Ascending aorta (tissue), 2 donors: ENCODE measurements at regions not wholly inside any gene's neighbourhood (a gene's known extent, or its start where the extent isn't known, plus 50 kb on each side); places are given as distances from the start of the nearest gene placed in this dataset.

Experiments
- DNase-seq, 2 donors: peaks; one replicate each; pipeline ENCODE4 v3.0.0-alpha.2; 2019; ENCODE audit warnings: low spot score in 2 of 2
- H3K27ac ChIP-seq, 2 donors: fragments of 200-600 bp; sonication (generic); one replicate each; pipeline ENCODE4 v1.5.1; 2016 to 2017; ENCODE audit warnings: mild to moderate bottlenecking in 1 of 2
- H3K27me3 ChIP-seq: fragments of 200-600 bp; sonication (generic); one replicate; pipeline ENCODE4 v1.5.1; 2017
- H3K36me3 ChIP-seq, 2 donors: fragments of 200-600 bp; sonication (generic); one replicate each; pipeline ENCODE4 v1.5.1; 2016
- H3K4me1 ChIP-seq, 2 donors: fragments of 200-600 bp; sonication (generic); one replicate each; pipeline ENCODE4 v1.5.1; 2016 to 2017; ENCODE audit warnings: mild to moderate bottlenecking in 1 of 2
- H3K4me3 ChIP-seq, 2 donors: fragments of 200-600 bp; sonication (generic); one replicate each; pipeline ENCODE4 v1.5.1; 2016 to 2017; ENCODE audit warnings: mild to moderate bottlenecking in 1 of 2
- H3K9me3 ChIP-seq, 2 donors: fragments of 200-600 bp; sonication (generic); one replicate each; pipeline ENCODE4 v1.5.1; 2016
- intact Hi-C: fragments of 100-400 bp; cut with DNase I; formaldehyde crosslinking; loops from one replicate; pipeline ENCODE4 v1.15.1; 2023
- TF ChIP-seq, protein P1 (sequence below), 3 experiments: fragments of 200-600 bp in 2 of 3; fragments of 450-650 bp in 1 of 3; sonication (generic) in 2 of 3; IDR thresholded peaks; one replicate each; pipeline ENCODE4 v1.5.1; 2016 to 2019; ENCODE audit warnings: antibody characterized with exemption in 3 of 3, mild to moderate bottlenecking in 1 of 3, moderate library complexity in 1 of 3

DNA sequence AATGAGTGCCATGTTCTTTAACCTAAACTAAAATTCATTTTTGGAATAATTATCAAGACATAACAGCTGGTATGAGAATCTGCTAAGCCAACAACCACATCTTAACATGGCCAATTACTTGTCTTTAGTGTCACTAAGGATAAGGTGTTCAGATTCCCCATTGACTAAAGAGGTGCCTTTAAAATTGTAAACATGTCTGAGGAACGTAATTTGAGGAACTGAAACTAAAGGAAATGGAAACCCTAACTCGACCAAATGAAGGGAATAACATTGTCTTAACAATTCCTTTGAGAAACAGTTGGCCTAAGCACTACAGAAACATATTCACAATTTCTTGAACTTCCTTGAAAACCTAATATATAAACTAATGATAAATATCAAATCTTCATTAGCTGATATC, 355.4 kb upstream of the GULP1 start:
- H3K4me1 ChIP-seq: no peaks in the 10 kb centered on the region
- intact Hi-C loops: no loop called here
- no peaks in the 10 kb centered on the region for H3K36me3 ChIP-seq
- H3K9me3 ChIP-seq: no peaks in the 10 kb centered on the region
- no peak overlapping the region for H3K27ac ChIP-seq
- H3K4me3 ChIP-seq: no peak overlapping the region
- H3K27me3 ChIP-seq: no peaks in the 10 kb centered on the region
- TF ChIP-seq, protein P1, sequence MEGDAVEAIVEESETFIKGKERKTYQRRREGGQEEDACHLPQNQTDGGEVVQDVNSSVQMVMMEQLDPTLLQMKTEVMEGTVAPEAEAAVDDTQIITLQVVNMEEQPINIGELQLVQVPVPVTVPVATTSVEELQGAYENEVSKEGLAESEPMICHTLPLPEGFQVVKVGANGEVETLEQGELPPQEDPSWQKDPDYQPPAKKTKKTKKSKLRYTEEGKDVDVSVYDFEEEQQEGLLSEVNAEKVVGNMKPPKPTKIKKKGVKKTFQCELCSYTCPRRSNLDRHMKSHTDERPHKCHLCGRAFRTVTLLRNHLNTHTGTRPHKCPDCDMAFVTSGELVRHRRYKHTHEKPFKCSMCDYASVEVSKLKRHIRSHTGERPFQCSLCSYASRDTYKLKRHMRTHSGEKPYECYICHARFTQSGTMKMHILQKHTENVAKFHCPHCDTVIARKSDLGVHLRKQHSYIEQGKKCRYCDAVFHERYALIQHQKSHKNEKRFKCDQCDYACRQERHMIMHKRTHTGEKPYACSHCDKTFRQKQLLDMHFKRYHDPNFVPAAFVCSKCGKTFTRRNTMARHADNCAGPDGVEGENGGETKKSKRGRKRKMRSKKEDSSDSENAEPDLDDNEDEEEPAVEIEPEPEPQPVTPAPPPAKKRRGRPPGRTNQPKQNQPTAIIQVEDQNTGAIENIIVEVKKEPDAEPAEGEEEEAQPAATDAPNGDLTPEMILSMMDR (IDR thresholded peaks at IDR 0.05): no peak
- no peak for DNase-seq

DNA sequence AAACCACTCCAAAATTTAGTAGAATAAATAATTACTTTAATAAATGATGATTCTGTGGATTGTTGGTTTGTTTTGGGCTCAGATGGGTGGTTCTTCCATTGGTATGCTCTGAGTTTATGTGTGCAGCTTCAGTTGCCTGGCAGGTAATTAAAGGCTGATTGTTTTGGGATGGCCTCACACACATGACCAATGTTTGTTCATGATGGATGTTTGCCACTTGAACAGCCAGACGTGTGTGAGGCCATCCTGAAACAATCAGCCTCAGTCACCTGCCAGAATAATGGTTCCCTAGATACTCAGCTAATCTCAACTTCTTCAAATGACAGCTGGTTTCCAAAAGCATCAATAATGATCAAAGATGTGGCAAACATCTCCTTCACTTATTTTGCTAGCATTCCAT, 352.5 kb upstream of the GULP1 start:
- Histone ChIP-seq H3K27me3 (no peaks in the 10 kb centered on the region), H3K4me3 (no peak overlapping the region), H3K4me1 (no peaks in the 10 kb centered on the region), H3K9me3 (no peaks in the 10 kb centered on the region), H3K27ac (no peak overlapping the region), H3K36me3 (no peaks in the 10 kb centered on the region)
- DNase-seq: no peak
- intact Hi-C loops: no loop called here
- TF ChIP-seq, protein P1 (IDR thresholded peaks at IDR 0.05): no peak

DNA sequence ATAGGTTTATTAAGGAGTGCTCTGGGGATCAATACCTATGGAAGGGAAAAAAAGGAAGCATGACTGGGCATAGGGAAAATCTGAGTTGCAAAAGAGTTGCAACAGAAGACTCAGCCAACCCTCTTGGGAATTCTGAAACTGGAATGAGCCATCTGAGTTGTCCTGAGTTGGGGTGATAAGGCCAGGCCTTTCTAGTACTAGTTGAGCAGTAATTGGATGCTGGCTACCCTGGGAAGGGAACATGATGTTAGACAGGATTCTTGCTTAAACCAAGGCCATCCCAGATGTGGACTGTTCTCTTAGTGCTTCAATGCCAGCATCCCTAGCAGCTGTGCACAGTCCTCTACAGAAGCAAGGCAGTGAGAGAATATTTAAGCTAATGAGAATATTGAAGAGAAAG, 348.8 kb upstream of the GULP1 start:
- intact Hi-C loops: no loop called here
- Histone ChIP-seq H3K4me3 (no peak overlapping the region), H3K36me3 (no peaks in the 10 kb centered on the region), H3K9me3 (no peaks in the 10 kb centered on the region), H3K27ac (no peak overlapping the region), H3K4me1 (no peaks in the 10 kb centered on the region), H3K27me3 (no peaks in the 10 kb centered on the region)
- TF ChIP-seq, protein P1 (IDR thresholded peaks at IDR 0.05): no peak
- DNase-seq: no peak

DNA sequence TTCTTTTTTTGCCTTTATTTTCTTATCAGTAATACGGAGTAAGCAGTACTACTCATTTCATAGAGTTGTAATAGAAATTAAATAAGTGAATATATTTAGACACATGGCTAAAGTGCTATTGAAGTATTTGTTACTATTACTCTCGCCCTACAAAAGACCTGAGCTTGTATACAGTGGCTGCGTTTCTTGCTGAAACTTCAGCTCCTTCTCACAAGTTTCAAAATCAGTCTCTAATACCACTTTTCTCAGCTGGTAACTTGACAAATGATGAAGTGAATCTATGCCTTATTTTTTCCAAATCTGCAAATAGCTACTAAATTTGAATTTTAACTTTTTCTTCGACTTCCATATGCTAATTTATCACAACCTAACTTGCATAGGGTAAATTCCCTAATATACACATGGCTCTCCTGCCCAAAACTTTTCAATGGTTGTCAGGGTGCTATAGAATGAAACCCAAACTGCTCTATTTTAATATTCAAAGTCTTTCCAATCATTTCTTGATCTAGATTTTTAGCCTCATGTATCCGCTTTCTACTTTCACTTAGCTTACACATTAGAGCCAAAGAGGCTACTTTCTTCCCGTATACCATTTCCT, 347.8 kb upstream of the GULP1 start:
- intact Hi-C loops: no loop called here
- no peak overlapping the region for H3K4me3 ChIP-seq
- no peaks in the 10 kb centered on the region for H3K36me3 ChIP-seq
- TF ChIP-seq, protein P1 (IDR thresholded peaks at IDR 0.05): no peak
- no peaks in the 10 kb centered on the region for H3K4me1 ChIP-seq
- no peaks in the 10 kb centered on the region for H3K9me3 ChIP-seq
- no peak overlapping the region for H3K27ac ChIP-seq
- H3K27me3 ChIP-seq: no peaks in the 10 kb centered on the region
- DNase-seq: no peak

DNA sequence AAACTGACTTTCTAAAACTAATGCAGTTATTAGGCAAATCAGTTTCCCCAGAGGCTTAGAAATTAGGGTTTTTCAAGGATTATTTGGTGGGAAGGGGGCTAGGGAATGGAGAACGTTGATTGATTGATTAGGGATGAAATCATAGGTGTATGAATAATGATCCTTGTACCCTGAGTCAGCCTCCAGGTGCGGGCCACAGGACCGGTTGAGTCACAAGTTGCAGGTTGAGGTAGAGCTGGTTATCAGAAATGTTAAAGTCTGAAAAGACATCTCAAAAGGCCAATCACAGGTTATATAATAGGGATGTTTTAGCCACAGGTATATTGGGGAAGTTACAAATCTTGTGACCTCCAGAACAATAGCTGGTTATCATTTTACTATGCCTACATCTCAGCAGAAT, 341.8 kb upstream of the GULP1 start:
- Histone ChIP-seq H3K27ac (no peak overlapping the region), H3K27me3 (no peaks in the 10 kb centered on the region), H3K4me3 (no peak overlapping the region), H3K4me1 (no peaks in the 10 kb centered on the region), H3K36me3 (no peaks in the 10 kb centered on the region), H3K9me3 (peaks cover 4 to 9% of the 10 kb centered on the region in 2 donors)
- TF ChIP-seq, protein P1 (IDR thresholded peaks at IDR 0.05): no peak
- no peak for DNase-seq
- intact Hi-C loops: no loop called here
